GM23338 (cell line): ENCODE measurements at regions not wholly inside any gene's neighbourhood (a gene's known extent, or its start where the extent isn't known, plus 50 kb on each side); places are given as distances from the start of the nearest gene placed in this dataset.

Experiments used
- ATAC-seq: fragments of 200-7000 bp; cut with Tn5 transposase; 3 replicates; pipeline ENCODE4 v1.9.1; 2020
- DNase-seq: peaks from one replicate; pipeline ENCODE4 v3.0.0-alpha.2; 2015; ENCODE audit warnings: low spot score
- H2AFZ ChIP-seq: fragments of 200-600 bp; sonication (generic); 2 replicates; pipeline ENCODE4 v1.8.0; 2016; ENCODE audit warnings: antibody characterized with exemption, mild to moderate bottlenecking, moderate library complexity
- H3F3A ChIP-seq: fragments of 200-600 bp; sonication (generic); replicated peaks from 2 replicates; pipeline ENCODE4 v1.8.0; 2017; ENCODE audit warnings: antibody characterized with exemption, mixed run types, low read depth
- H3K27ac ChIP-seq: fragments of 200-600 bp; sonication (generic); 2 replicates; pipeline ENCODE4 v1.6.1; 2016; ENCODE audit warnings: low read depth
- H3K27me3 ChIP-seq: fragments of 200-600 bp; sonication (generic); 2 replicates; pipeline ENCODE4 v1.8.0; 2016; ENCODE audit warnings: mild to moderate bottlenecking, mixed run types, moderate library complexity; ENCODE audit not compliant: insufficient read depth
- H3K36me3 ChIP-seq: fragments of 200-600 bp; sonication (generic); 2 replicates; pipeline ENCODE4 v1.8.0; 2016; ENCODE audit warnings: mild to moderate bottlenecking; ENCODE audit not compliant: insufficient read depth
- H3K4me1 ChIP-seq: fragments of 200-600 bp; sonication (generic); 2 replicates; pipeline ENCODE4 v1.8.0; 2016; ENCODE audit warnings: mild to moderate bottlenecking, moderate library complexity; ENCODE audit not compliant: insufficient read depth
- H3K4me2 ChIP-seq: fragments of 200-600 bp; sonication (generic); 2 replicates; pipeline ENCODE4 v1.7.1; 2017; ENCODE audit warnings: mixed run types
- H3K4me3 ChIP-seq: fragments of 200-600 bp; sonication (generic); 2 replicates; pipeline ENCODE4 v1.6.1; 2016; ENCODE audit warnings: mixed run types
- H3K79me2 ChIP-seq: fragments of 200-600 bp; sonication (generic); replicated peaks from 2 replicates; pipeline ENCODE4 v1.8.0; 2017; ENCODE audit warnings: mild to moderate bottlenecking; ENCODE audit not compliant: insufficient read depth
- H3K9me2 ChIP-seq: fragments of 200-600 bp; sonication (generic); 2 replicates; pipeline ENCODE4 v1.8.0; 2017; ENCODE audit not compliant: insufficient read depth
- H4K20me1 ChIP-seq: fragments of 200-600 bp; sonication (generic); replicated peaks from 2 replicates; pipeline ENCODE4 v1.8.0; 2017; ENCODE audit warnings: mild to moderate bottlenecking; ENCODE audit not compliant: insufficient read depth
- H3K27ac Mint-ChIP-seq: 2 replicates; pipeline ENCODE4 v1.8.0; 2020; ENCODE audit warnings: inconsistent platforms, mild to moderate bottlenecking, moderate library complexity, mixed read lengths
- H3K27me3 Mint-ChIP-seq: 3 replicates; pipeline ENCODE4 v1.8.0; 2022; ENCODE audit warnings: low read depth, mild to moderate bottlenecking, moderate library complexity, mixed read lengths, inconsistent platforms; ENCODE audit not compliant: insufficient read depth, poor library complexity
- H3K36me3 Mint-ChIP-seq: 3 replicates; pipeline ENCODE4 v1.8.0; 2021; ENCODE audit warnings: low read depth, mild to moderate bottlenecking, inconsistent platforms, moderate library complexity, mixed read lengths
- H3K4me1 Mint-ChIP-seq: 3 replicates; pipeline ENCODE4 v1.8.0; 2020; ENCODE audit warnings: mild to moderate bottlenecking, inconsistent platforms, mixed read lengths
- H3K4me3 Mint-ChIP-seq: 3 replicates; pipeline ENCODE4 v1.8.0; 2021; ENCODE audit warnings: moderate library complexity, mild to moderate bottlenecking, inconsistent platforms, mixed read lengths
- H3K9me3 Mint-ChIP-seq: 3 replicates; pipeline ENCODE4 v1.8.0; 2020; ENCODE audit warnings: moderate library complexity, mild to moderate bottlenecking, inconsistent platforms, mixed read lengths
- CREB1 ChIP-seq: fragments of 250-450 bp; sonication (Bioruptor Pico); IDR thresholded peaks from 2 replicates; pipeline ENCODE4 v1.5.0; 2020; ENCODE audit warnings: low read depth, mild to moderate bottlenecking, moderate library complexity
- EZH2 ChIP-seq: fragments of 200-600 bp; sonication (generic); IDR thresholded peaks from one replicate; pipeline ENCODE4 v1.8.0; 2017; ENCODE audit warnings: antibody characterized with exemption, mild to moderate bottlenecking, low read depth; ENCODE audit not compliant: unreplicated experiment
- EZH2phosphoT487 ChIP-seq: fragments of 200-600 bp; sonication (generic); IDR thresholded peaks from one replicate; pipeline ENCODE4 v1.8.1; 2018; ENCODE audit warnings: antibody characterized with exemption; ENCODE audit not compliant: unreplicated experiment
- JUNB ChIP-seq: IDR thresholded peaks from one replicate; pipeline ENCODE4 v1.6.1; 2016; ENCODE audit warnings: antibody characterized with exemption; ENCODE audit not compliant: unreplicated experiment
- POLR2AphosphoS5 ChIP-seq: IDR thresholded peaks from 2 replicates; pipeline ENCODE4 v1.6.1; 2016; ENCODE audit warnings: antibody characterized with exemption, low read depth
- STAT1 ChIP-seq: IDR thresholded peaks from one replicate; pipeline ENCODE4 v1.6.1; 2016; ENCODE audit warnings: antibody characterized with exemption; ENCODE audit not compliant: unreplicated experiment
- ZNF462 ChIP-seq: fragments of 250-450 bp; sonication (Bioruptor Pico); IDR thresholded peaks from 2 replicates; pipeline ENCODE4 v1.5.0; 2020; ENCODE audit warnings: mild to moderate bottlenecking, moderate library complexity

- TF ChIP-seq ZNF462 (CRISPR knock-in tag): no peak
- TF ChIP-seq EZH2: no peak
- no peak for TF ChIP-seq POLR2AphosphoS5
- TF ChIP-seq STAT1: no peak
Measured at GRCh38 chr2:19122220-19122619, 236.2 kb downstream of the OSR1 start (continued).

- Histone ChIP-seq H4K20me1 (no peaks in the 10 kb centered on the region), H3K4me2 (no peak overlapping the region), H3K4me1 (no peaks in the 10 kb centered on the region), H2AFZ (no peak overlapping the region), H3K9me2 (peaks cover 10% of the 10 kb centered on the region), H3F3A (no peaks in the 10 kb centered on the region), H3K27ac (no peak overlapping the region), H3K36me3 (no peaks in the 10 kb centered on the region), H3K4me3 (no peak overlapping the region), H3K27me3 (no peaks in the 10 kb centered on the region), H3K79me2 (no peaks in the 10 kb centered on the region)
- Mint-ChIP-seq H3K4me3 (no peak overlapping the region), H3K27me3 (no peaks in the 10 kb centered on the region), H3K4me1 (no peaks in the 10 kb centered on the region), H3K27ac (no peak overlapping the region; the same call in 1 of the 2 replicates), H3K9me3 (peaks cover 7% of the 10 kb centered on the region), H3K36me3 (no peaks in the 10 kb centered on the region; the same call in 2 of the 3 replicates)
- DNase-seq (no peak), ATAC-seq (no peak)
- no peak for TF ChIP-seq EZH2phosphoT487
- no peak for TF ChIP-seq CREB1 (CRISPR knock-in tag)
- no peak for TF ChIP-seq ZNF462 (CRISPR knock-in tag)
- no peak for TF ChIP-seq JUNB
Measured at GRCh38 chr2:19120941-19121750, 237.3 kb downstream of the OSR1 start.
